M059J (cell line): ENCODE measurements at regions not wholly inside any gene's neighbourhood (a gene's known extent, or its start where the extent isn't known, plus 50 kb on each side); places are given as distances from the start of the nearest gene placed in this dataset.
"Not testable (repeated sequence)": the region's sequence is repeated elsewhere in the genome, so short reads cannot be mapped to it uniquely, and the experiment has no call there.

Experiments used
- DNase-seq: peaks from one replicate; pipeline ENCODE4 v3.0.0-alpha.2; 2012; ENCODE audit warnings: low read depth

GRCh38 chr4:11120435-11120834 is 308.3 kb downstream of the HS3ST1 start:
- no peak for DNase-seq

GRCh38 chr4:11119474-11119873 is 309.2 kb downstream of the HS3ST1 start:
- DNase-seq: no peak

GRCh38 chr4:11118513-11118912 is 310.2 kb downstream of the HS3ST1 start:
- no peak for DNase-seq

GRCh38 chr4:11116940-11117339 is 311.8 kb downstream of the HS3ST1 start:
- DNase-seq: no peak

- DNase-seq: no peak
These were observed 316.8 kb downstream of the HS3ST1 start for GRCh38 chr4:11111876-11112275.

GRCh38 chr4:11111370-11111769 is 317.3 kb downstream of the HS3ST1 start:
- no peak for DNase-seq

- DNase-seq: no peak
These were observed 321.9 kb downstream of the HS3ST1 start for GRCh38 chr4:11106759-11107158.

GRCh38 chr4:11106190-11106589 is 322.5 kb downstream of the HS3ST1 start:
- DNase-seq: peak; percentile 36

GRCh38 chr4:11105715-11106114 is 323.0 kb downstream of the HS3ST1 start:
- DNase-seq: peak; percentile 0

GRCh38 chr4:11098461-11098860 is 330.2 kb downstream of the HS3ST1 start:
- DNase-seq: no peak

- DNase-seq: no peak
These were observed 331.0 kb downstream of the HS3ST1 start for GRCh38 chr4:11097725-11098124.

GRCh38 chr4:11081006-11081405 is 347.7 kb downstream of the HS3ST1 start:
- DNase-seq: no peak

- DNase-seq: peak; percentile 2
These were observed 349.5 kb downstream of the HS3ST1 start for GRCh38 chr4:11079171-11079570.

- no peak for DNase-seq
These were observed 354.0 kb downstream of the HS3ST1 start for GRCh38 chr4:11074581-11075241.

- peak; percentile 31 for DNase-seq
These were observed 355.1 kb downstream of the HS3ST1 start for GRCh38 chr4:11073621-11074051.

- DNase-seq: no peak
These were observed 355.7 kb downstream of the HS3ST1 start for GRCh38 chr4:11072999-11073398.

- no peak for DNase-seq
These were observed 356.2 kb downstream of the HS3ST1 start for GRCh38 chr4:11072463-11072862.

GRCh38 chr4:11070813-11071212 is 357.9 kb downstream of the HS3ST1 start:
- DNase-seq: no peak

- no peak for DNase-seq
These were observed 359.0 kb downstream of the HS3ST1 start for GRCh38 chr4:11069581-11070211.

- DNase-seq: no peak
These were observed 359.6 kb downstream of the HS3ST1 start for GRCh38 chr4:11069083-11069482.

- DNase-seq: not testable (repeated sequence)
These were observed 362.1 kb downstream of the HS3ST1 start for GRCh38 chr4:11066584-11066983.

- not testable (repeated sequence) for DNase-seq
These were observed 368.1 kb downstream of the HS3ST1 start for GRCh38 chr4:11060637-11061036.

GRCh38 chr4:11054937-11055336 is 370.4 kb upstream of the CLNK start:
- not testable (repeated sequence) for DNase-seq
